IMR-90 (cell line): ENCODE measurements at regions not wholly inside any gene's neighbourhood (a gene's known extent, or its start where the extent isn't known, plus 50 kb on each side); places are given as distances from the start of the nearest gene placed in this dataset.

Experiments
- ATAC-seq: fragments of 200-7000 bp; cut with Tn5 transposase; 2 replicates; pipeline ENCODE4 v1.9.1; 2020; ENCODE audit warnings: low read depth, mild to moderate bottlenecking, moderate library complexity
- BruUV-seq: library from RNA; stranded (reverse); fragments of 400-500 nt; replicated peaks from 2 replicates; lab custom pipeline; 2021; lab: Mats Ljungman, UMichigan
- CTCF ChIA-PET: fragments of 300-600 bp; formaldehyde crosslinking; extraction: SDS; loops from one replicate; lab custom pipeline; 2021; ENCODE audit warnings: antibody characterized with exemption; lab: Yijun Ruan, JAX
- POLR2A ChIA-PET: fragments of 300-600 bp; sonication (Branson Sonifier 250); formaldehyde crosslinking; loops from one replicate; lab custom pipeline; 2022; ENCODE audit warnings: antibody characterized with exemption; ENCODE audit not compliant: unreplicated experiment; lab: Charles Lee
- DNase-seq: peaks from one replicate; pipeline ENCODE4 v3.0.0; 2013
- H2AFZ ChIP-seq: replicated peaks from 2 replicates; pipeline ENCODE3; 2013; ENCODE audit warnings: low read length, mild to moderate bottlenecking; ENCODE audit not compliant: poor library complexity
- H2AK5ac ChIP-seq: 2 replicates; pipeline ENCODE4 v1.6.1; 2013; ENCODE audit warnings: low read depth, low read length, inconsistent platforms
- H2AK9ac ChIP-seq: replicated peaks from 2 replicates; pipeline ENCODE3; 2013; ENCODE audit warnings: mild to moderate bottlenecking, low read depth, low read length, moderate library complexity; ENCODE audit not compliant: poor library complexity
- H2BK120ac ChIP-seq: 2 replicates; pipeline ENCODE4 v1.6.1; 2013; ENCODE audit warnings: low read depth, low read length, inconsistent platforms
- H2BK15ac ChIP-seq: 3 replicates; pipeline ENCODE4 v1.6.1; 2013; ENCODE audit warnings: low read depth, low read length, inconsistent platforms
- H2BK20ac ChIP-seq: 2 replicates; pipeline ENCODE4 v1.6.1; 2013; ENCODE audit warnings: low read depth, mild to moderate bottlenecking, inconsistent platforms, low read length, moderate library complexity
- H2BK5ac ChIP-seq: 2 replicates; pipeline ENCODE4 v1.6.1; 2013; ENCODE audit warnings: mild to moderate bottlenecking, low read depth, low read length, inconsistent platforms; ENCODE audit not compliant: poor library complexity, severe bottlenecking
- H3K14ac ChIP-seq: replicated peaks from 2 replicates; pipeline ENCODE4 v1.6.1; 2013; ENCODE audit warnings: low read depth, low read length, inconsistent platforms
- H3K18ac ChIP-seq: 2 replicates; pipeline ENCODE4 v1.6.1; 2013; ENCODE audit warnings: low read depth, low read length, control low read depth
- H3K23ac ChIP-seq: 2 replicates; pipeline ENCODE4 v1.6.1; 2013; ENCODE audit warnings: low read depth, low read length, inconsistent platforms
- H3K27ac ChIP-seq: 2 replicates; pipeline ENCODE4 v1.5.1; 2013; ENCODE audit warnings: mild to moderate bottlenecking, control low read depth, low read length; ENCODE audit not compliant: insufficient read depth
- H3K27me3 ChIP-seq: 2 replicates; pipeline ENCODE4 v1.6.1; 2013; ENCODE audit warnings: low read length; ENCODE audit not compliant: control insufficient read depth, insufficient read depth
- H3K36me3 ChIP-seq: 2 replicates; pipeline ENCODE4 v1.6.1; 2013; ENCODE audit warnings: low read length, mixed read lengths; ENCODE audit not compliant: control insufficient read depth, insufficient read depth
- H3K4ac ChIP-seq: 2 replicates; pipeline ENCODE4 v1.6.1; 2013; ENCODE audit warnings: low read depth, low read length, inconsistent platforms
- H3K4me1 ChIP-seq: 2 replicates; pipeline ENCODE4 v1.6.1; 2013; ENCODE audit warnings: low read length, mixed read lengths; ENCODE audit not compliant: control insufficient read depth, insufficient read depth
- H3K4me2 ChIP-seq: 2 replicates; pipeline ENCODE4 v1.6.1; 2013; ENCODE audit warnings: low read depth, mild to moderate bottlenecking, control low read depth, low read length, moderate library complexity
- H3K4me3 ChIP-seq: 2 replicates; pipeline ENCODE4 v1.5.1; 2013; ENCODE audit warnings: low read depth, mild to moderate bottlenecking, control low read depth, low read length, moderate library complexity; ENCODE audit not compliant: insufficient read depth
- H3K56ac ChIP-seq: 2 replicates; pipeline ENCODE4 v1.6.1; 2013; ENCODE audit warnings: low read length, inconsistent platforms; ENCODE audit not compliant: insufficient read depth; ENCODE audit errors: extremely low read depth
- H3K79me1 ChIP-seq, 2 experiments: 2 replicates each; pipeline ENCODE4 v1.6.1; 2013; ENCODE audit warnings: low read length in 2 of 2, inconsistent platforms in 1 of 2, low read depth in 1 of 2
- H3K9ac ChIP-seq: 2 replicates; pipeline ENCODE4 v1.6.1; 2013; ENCODE audit warnings: low read depth, low read length, control low read depth
- H3K9me1 ChIP-seq: 2 replicates; pipeline ENCODE4 v1.6.1; 2013; ENCODE audit warnings: low read length, inconsistent platforms; ENCODE audit not compliant: insufficient read depth
- H3K9me3 ChIP-seq: 2 replicates; pipeline ENCODE4 v1.6.1; 2013; ENCODE audit warnings: low read length; ENCODE audit not compliant: control insufficient read depth, insufficient read depth
- H4K20me1 ChIP-seq: 2 replicates; pipeline ENCODE4 v1.6.1; 2013; ENCODE audit warnings: low read length, inconsistent platforms; ENCODE audit not compliant: insufficient read depth
- H4K5ac ChIP-seq: 2 replicates; pipeline ENCODE4 v1.6.1; 2013; ENCODE audit warnings: mild to moderate bottlenecking, low read depth, low read length, control low read depth
- H4K8ac ChIP-seq, 2 experiments: 2 replicates each; pipeline ENCODE4 v1.6.1; 2013; ENCODE audit warnings: low read depth in 2 of 2, low read length in 2 of 2, control low read depth in 1 of 2, inconsistent platforms in 1 of 2
- H4K91ac ChIP-seq: 2 replicates; pipeline ENCODE4 v1.6.1; 2013; ENCODE audit warnings: low read depth, low read length, inconsistent platforms; ENCODE audit not compliant: insufficient read depth
- CHD1 ChIP-seq: IDR thresholded peaks from 2 replicates; pipeline ENCODE4 v1.6.1; 2012; ENCODE audit warnings: low read depth, low read length, improper control_type of control experiment
- CTCF ChIP-seq: conservative IDR thresholded peaks from 2 replicates; pipeline ENCODE4 v1.5.1; 2012; ENCODE audit warnings: mild to moderate bottlenecking, low read depth, low read length, improper control_type of control experiment
- ELK1 ChIP-seq: fragments of 150-350 bp; IDR thresholded peaks from 2 replicates; pipeline ENCODE4 v1.6.1; 2016; ENCODE audit warnings: low read depth, mild to moderate bottlenecking, low read length, moderate library complexity, borderline replicate concordance
- MAFK ChIP-seq: IDR thresholded peaks from 2 replicates; pipeline ENCODE4 v1.6.1; 2012; ENCODE audit warnings: low read depth, low read length, improper control_type of control experiment
- MAZ ChIP-seq: IDR thresholded peaks from 2 replicates; pipeline ENCODE4 v1.6.1; 2012; ENCODE audit warnings: low read depth, mild to moderate bottlenecking, low read length, improper control_type of control experiment, moderate library complexity, borderline replicate concordance
- MXI1 ChIP-seq: IDR thresholded peaks from 2 replicates; pipeline ENCODE4 v1.6.1; 2012; ENCODE audit warnings: low read depth, mild to moderate bottlenecking, low read length, moderate library complexity, borderline replicate concordance
- POLR2A ChIP-seq: IDR thresholded peaks from 2 replicates; pipeline ENCODE4 v1.6.1; 2012; ENCODE audit warnings: mild to moderate bottlenecking, low read depth, low read length
- RCOR1 ChIP-seq: IDR thresholded peaks from 2 replicates; pipeline ENCODE4 v1.6.1; 2012; ENCODE audit warnings: mild to moderate bottlenecking, low read length, improper control_type of control experiment; ENCODE audit not compliant: insufficient replicate concordance
- USF2 ChIP-seq: fragments of 150-350 bp; IDR thresholded peaks from 2 replicates; pipeline ENCODE4 v1.6.1; 2017; ENCODE audit warnings: mild to moderate bottlenecking, antibody characterized with exemption, low read length, low read depth
- WGBS, 2 experiments: methylation state at CpG; one replicate each; pipeline versions ENCODE4 v1.1.5 to v1.1.7; 2013; ENCODE audit warnings: missing lambda C conversion rate in 2 of 2; ENCODE audit not compliant: insufficient read length in 1 of 2; ENCODE audit errors: extremely low coverage in 2 of 2; 5-methylcytosine and 5-hydroxymethylcytosine counted together
- dilution Hi-C: fragments of 300-500 bp; cut with HindIII; formaldehyde crosslinking; loops from one replicate; pipeline ENCODE4 v1.14.3; 2018; ENCODE audit warnings: low sequenced_read_pairs; ENCODE audit not compliant: unreplicated experiment
- in situ Hi-C: fragments of 300-500 bp; cut with MboI; formaldehyde crosslinking; loops from 3 replicates; pipeline ENCODE4 v1.14.3; 2019; ENCODE audit warnings: low sequenced_read_pairs, inconsistent platforms, mixed read lengths
- intact Hi-C: fragments of 100-400 bp; cut with micrococcal nuclease; formaldehyde crosslinking; loops from 2 replicates; pipeline ENCODE4 v1.10.0; 2022

- H2BK20ac ChIP-seq: no peak overlapping the region
- DNase-seq: no peak
- H2BK120ac ChIP-seq: no peak overlapping the region
- H3K23ac ChIP-seq: no peak overlapping the region
- H4K5ac ChIP-seq: no peak overlapping the region
- H4K91ac ChIP-seq: no peak overlapping the region
- no peaks in the 10 kb centered on the region for H3K27me3 ChIP-seq
- H3K14ac ChIP-seq: no peak overlapping the region
- H3K56ac ChIP-seq: no peak overlapping the region
- intact Hi-C loops: no loop called here
- no peak overlapping the region for H3K18ac ChIP-seq
- H4K20me1 ChIP-seq: no peaks in the 10 kb centered on the region
- no TSS peak for BruUV-seq
- no peak overlapping the region for H2AK9ac ChIP-seq
- dilution Hi-C loops: no loop called here
- no peaks in the 10 kb centered on the region for H3K9me1 ChIP-seq
- H4K8ac ChIP-seq: no peak overlapping the region
- no peak overlapping the region for H2BK5ac ChIP-seq
- no peaks in the 10 kb centered on the region for H3K36me3 ChIP-seq
- in situ Hi-C loops: no loop called here
- WGBS, 2 experiments: 23% methylated on average over 5 of the region's 14 CpGs; no CpG with 5 or more reads in 1 of the 2 experiments
- H3K27ac ChIP-seq: no peak overlapping the region
- no peak overlapping the region for H3K9ac ChIP-seq
- no peaks in the 10 kb centered on the region for H3K79me1 ChIP-seq
- TF ChIP-seq MAFK (no peak), CHD1 (no peak), RCOR1 (no peak), CTCF (no peak), ELK1 (no peak), MXI1 (no peak), POLR2A (no peak), USF2 (no peak), MAZ (no peak)
- no peak overlapping the region for H2AK5ac ChIP-seq
- ATAC-seq: no peak
- no peak overlapping the region for H2BK15ac ChIP-seq
- POLR2A ChIA-PET: no interaction called here
- no peak overlapping the region for H3K4ac ChIP-seq
- H3K4me3 ChIP-seq: no peak overlapping the region
- no peak overlapping the region for H3K4me2 ChIP-seq
- CTCF ChIA-PET: interaction anchor here (1.2 kb wide), 1 partner anchor 33 kb away, joined by 3 read pairs; no protein-coding TSS in a partner anchor
- H3K9me3 ChIP-seq: no peaks in the 10 kb centered on the region
- no peak overlapping the region for H2AFZ ChIP-seq
- no peaks in the 10 kb centered on the region for H3K4me1 ChIP-seq
Measured at GRCh38 chr4:174086829-174087799, 196.4 kb downstream of the FBXO8 start.
